Stimulated activated naive CD8-positive, alpha-beta T cell treated with anti-CD3 and anti-CD28 coated beads, Interleukin-15, amount 100 ng/mL, for 72 hours (primary cell): ENCODE measurements at regions not wholly inside any gene's neighbourhood (a gene's known extent, or its start where the extent isn't known, plus 50 kb on each side); places are given as distances from the start of the nearest gene placed in this dataset.

ENCODE experiments used
- ATAC-seq: fragments of 150-1000 bp; cut with Tn5 transposase; 2 replicates; pipeline ENCODE4 v1.10.0; 2021; ENCODE audit warnings: mild to moderate bottlenecking, moderate library complexity
- DNase-seq, 2 donors: peaks; one replicate each; pipeline ENCODE4 v3.0.0; 2021 to 2022
- H3K27ac Mint-ChIP-seq, 2 donors: one replicate each; pipeline ENCODE4 v1.8.0; 2022; ENCODE audit warnings: mild to moderate bottlenecking in 2 of 2, mixed read lengths in 2 of 2, moderate library complexity in 2 of 2
- H3K27me3 Mint-ChIP-seq: one replicate; pipeline ENCODE4 v1.8.0; 2022; ENCODE audit warnings: mixed read lengths
- H3K4me1 Mint-ChIP-seq: one replicate; pipeline ENCODE4 v1.8.0; 2022; ENCODE audit warnings: mild to moderate bottlenecking, mixed read lengths
- H3K4me3 Mint-ChIP-seq, 2 donors: one replicate each; pipeline ENCODE4 v1.8.0; 2022; ENCODE audit warnings: mild to moderate bottlenecking in 2 of 2, mixed read lengths in 2 of 2, moderate library complexity in 1 of 2
- H3K9me3 Mint-ChIP-seq, 2 donors: one replicate each; pipeline ENCODE4 v1.8.0; 2022; ENCODE audit warnings: mixed read lengths in 2 of 2

GRCh38 chr2:102986826-102987490, 225.1 kb downstream of the TMEM182 start:
- Mint-ChIP-seq H3K27me3 (peaks cover 5% of the 10 kb centered on the region), H3K27ac (no peak overlapping the region), H3K4me1 (no peaks in the 10 kb centered on the region), H3K4me3 (no peak overlapping the region), H3K9me3 (no peaks in the 10 kb centered on the region)
- ATAC-seq (no peak), DNase-seq (no peak)

DNA sequence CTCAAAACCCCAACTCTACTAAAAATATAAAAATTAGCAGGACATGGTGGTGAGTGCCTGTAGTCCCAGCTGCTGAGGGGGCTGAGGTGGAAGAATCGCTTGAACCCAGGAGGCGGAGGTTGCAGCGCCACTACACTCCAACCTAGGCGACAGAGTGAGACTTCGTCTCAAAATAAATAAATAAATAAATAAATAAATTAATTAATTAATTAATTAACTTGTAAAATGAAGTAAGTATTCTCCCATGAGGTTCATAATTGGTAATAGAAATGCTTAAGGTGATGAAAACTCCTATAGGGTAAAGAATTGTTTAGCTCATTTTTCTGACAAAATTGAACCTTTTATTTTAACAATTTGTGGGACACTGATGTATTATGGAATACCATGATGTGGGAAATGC, 230.8 kb downstream of the TMEM182 start:
- H3K27ac Mint-ChIP-seq = no peak overlapping the region
- DNase-seq = no peak
- H3K4me3 Mint-ChIP-seq = no peak overlapping the region
- H3K27me3 Mint-ChIP-seq = peaks cover 5% of the 10 kb centered on the region
- no peak for ATAC-seq
- H3K4me1 Mint-ChIP-seq = no peaks in the 10 kb centered on the region
- no peaks in the 10 kb centered on the region for H3K9me3 Mint-ChIP-seq

DNA sequence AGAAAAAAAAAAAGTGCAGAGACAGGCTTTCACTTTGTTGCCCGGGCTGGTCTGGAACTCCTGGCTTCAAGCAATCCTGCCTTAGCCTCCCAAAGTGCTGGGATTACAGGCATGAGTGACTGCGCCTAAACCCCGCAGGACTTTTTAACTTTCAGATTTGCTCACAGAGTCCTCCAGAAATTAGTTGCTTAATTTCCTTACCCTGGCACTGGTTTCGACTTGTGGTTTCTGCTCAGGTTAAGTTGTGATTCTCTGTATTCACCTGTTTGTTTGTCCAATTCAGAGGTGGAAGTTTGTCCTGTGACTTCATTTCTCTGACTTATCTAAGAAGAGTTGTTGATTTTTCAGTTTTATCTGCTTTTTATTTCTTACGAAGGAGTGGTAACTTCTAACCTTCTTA, 238.1 kb downstream of the TMEM182 start:
- no peaks in the 10 kb centered on the region for H3K27me3 Mint-ChIP-seq
- no peak for ATAC-seq
- peaks cover 0 to 6% of the 10 kb centered on the region in 2 donors for H3K9me3 Mint-ChIP-seq
- DNase-seq = no peak
- no peaks in the 10 kb centered on the region for H3K4me1 Mint-ChIP-seq
- H3K27ac Mint-ChIP-seq = no peak overlapping the region
- H3K4me3 Mint-ChIP-seq = no peak overlapping the region

DNA sequence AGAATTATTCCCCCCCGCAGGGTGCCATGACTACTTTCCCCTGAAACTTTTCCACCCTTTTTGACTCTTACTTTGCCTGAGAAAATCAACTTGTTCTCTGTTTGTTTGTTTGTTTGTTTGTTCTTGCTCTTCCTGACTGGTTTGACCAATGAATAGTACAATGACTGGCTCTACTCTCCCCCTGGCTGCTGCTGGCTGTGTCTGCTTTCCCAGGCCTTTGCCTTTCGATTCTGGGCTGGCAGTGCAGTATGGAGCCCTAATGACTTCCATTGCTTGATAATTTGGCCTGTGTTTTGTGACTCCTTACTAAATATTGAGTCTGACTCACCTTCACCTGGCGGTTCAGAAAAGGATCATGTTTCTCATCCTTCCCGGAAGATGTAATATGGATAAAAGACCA, 241.1 kb downstream of the TMEM182 start:
- ATAC-seq = no peak
- H3K9me3 Mint-ChIP-seq = peaks cover 0 to 6% of the 10 kb centered on the region in 2 donors
- H3K27me3 Mint-ChIP-seq = no peaks in the 10 kb centered on the region
- H3K27ac Mint-ChIP-seq = no peak overlapping the region
- no peak overlapping the region for H3K4me3 Mint-ChIP-seq
- H3K4me1 Mint-ChIP-seq = no peaks in the 10 kb centered on the region
- no peak for DNase-seq

- no peak for ATAC-seq
- H3K27ac Mint-ChIP-seq = no peak overlapping the region
These were observed 242.0 kb downstream of the TMEM182 start for GRCh38 chr2:103003750-103004260.

DNA sequence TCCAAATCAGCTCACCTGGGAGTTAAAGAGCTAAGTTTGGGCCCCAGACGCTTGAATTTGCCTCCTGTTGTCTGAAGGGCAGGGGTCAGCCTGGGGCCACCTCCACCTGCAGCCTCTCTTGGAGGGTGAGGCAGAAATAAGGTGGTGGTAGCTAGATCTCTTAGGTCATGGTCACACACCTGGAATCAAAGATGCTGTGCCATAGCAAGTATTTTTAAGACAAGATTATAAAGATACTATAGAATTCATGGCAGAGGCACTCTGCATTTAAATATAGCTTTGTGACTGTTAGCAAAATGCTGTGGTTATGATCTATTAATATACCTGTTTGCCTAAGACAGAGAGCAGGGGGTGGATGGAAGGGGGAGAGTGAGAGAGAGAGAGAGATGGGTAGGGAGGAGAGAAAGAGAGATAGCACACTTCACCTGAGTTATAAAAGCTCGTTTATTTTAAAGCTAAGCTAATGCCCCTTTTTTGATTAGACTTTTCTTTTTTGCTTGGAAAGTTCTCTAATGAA, 242.7 kb downstream of the TMEM182 start:
- no peak overlapping the region for H3K27ac Mint-ChIP-seq
- H3K4me1 Mint-ChIP-seq = no peaks in the 10 kb centered on the region
- peaks cover 0 to 6% of the 10 kb centered on the region in 2 donors for H3K9me3 Mint-ChIP-seq
- ATAC-seq (no peak), DNase-seq (no peak)
- H3K27me3 Mint-ChIP-seq = no peaks in the 10 kb centered on the region
- no peak overlapping the region for H3K4me3 Mint-ChIP-seq

More at GRCh38 chr2:103003750-103004260, 242.0 kb downstream of the TMEM182 start:
- Mint-ChIP-seq H3K4me3 (no peak overlapping the region), H3K9me3 (peaks cover 0 to 6% of the 10 kb centered on the region in 2 donors), H3K4me1 (no peaks in the 10 kb centered on the region), H3K27me3 (no peaks in the 10 kb centered on the region)
- DNase-seq = no peak

DNA sequence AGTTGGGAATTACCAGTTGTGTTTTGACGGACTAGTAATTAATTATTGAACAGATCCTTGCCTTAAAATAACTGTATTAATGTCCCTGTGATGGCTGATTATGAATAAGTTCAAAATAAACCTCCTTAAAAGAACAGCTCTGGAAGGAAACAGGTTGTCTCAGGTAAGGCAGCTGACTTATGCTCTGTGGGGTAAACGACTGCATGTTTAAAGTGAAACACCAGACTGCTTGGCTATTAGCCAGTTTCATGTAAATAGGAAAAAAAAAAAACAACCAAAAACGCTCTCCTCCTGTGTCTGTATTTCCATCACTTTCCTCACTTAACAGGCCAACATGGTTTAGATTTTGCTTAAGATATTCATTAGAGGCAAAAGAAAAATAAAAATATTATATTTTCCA, 243.6 kb downstream of the TMEM182 start:
- ATAC-seq (no peak), DNase-seq (no peak)
- Mint-ChIP-seq H3K27ac (no peak overlapping the region), H3K9me3 (peaks cover 0 to 6% of the 10 kb centered on the region in 2 donors), H3K4me3 (no peak overlapping the region), H3K4me1 (no peaks in the 10 kb centered on the region), H3K27me3 (no peaks in the 10 kb centered on the region)

GRCh38 chr2:103007086-103007485, 245.3 kb downstream of the TMEM182 start:
- peaks cover 0 to 6% of the 10 kb centered on the region in 2 donors for H3K9me3 Mint-ChIP-seq
- H3K4me3 Mint-ChIP-seq = no peak overlapping the region
- no peak overlapping the region for H3K27ac Mint-ChIP-seq
- no peaks in the 10 kb centered on the region for H3K4me1 Mint-ChIP-seq
- no peaks in the 10 kb centered on the region for H3K27me3 Mint-ChIP-seq
- DNase-seq = no peak
- no peak for ATAC-seq

DNA sequence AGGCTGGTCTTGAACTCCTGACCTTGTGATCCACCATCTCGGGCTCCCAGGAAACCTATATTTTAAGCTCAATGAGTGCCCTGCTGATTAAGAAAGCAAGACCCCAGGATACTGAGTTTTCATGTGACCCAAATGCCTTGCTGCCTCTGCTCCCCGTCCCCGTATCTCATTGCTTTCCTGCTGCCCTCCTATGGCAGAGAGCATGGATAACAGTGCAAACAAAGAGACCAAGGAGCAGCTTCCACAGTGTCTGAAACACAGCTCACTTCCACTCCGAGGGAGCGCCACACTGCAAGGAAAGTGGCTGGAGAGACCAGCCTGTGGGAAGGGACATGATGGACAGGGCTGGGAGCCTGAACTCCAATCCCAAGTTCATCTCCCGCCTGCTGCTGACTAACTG, 246.8 kb downstream of the TMEM182 start:
- DNase-seq (no peak), ATAC-seq (no peak)
- H3K4me3 Mint-ChIP-seq = no peak overlapping the region
- H3K4me1 Mint-ChIP-seq = no peaks in the 10 kb centered on the region
- H3K27ac Mint-ChIP-seq = no peak overlapping the region
- H3K9me3 Mint-ChIP-seq = no peaks in the 10 kb centered on the region
- no peaks in the 10 kb centered on the region for H3K27me3 Mint-ChIP-seq

GRCh38 chr2:103009871-103010270, 248.0 kb downstream of the TMEM182 start:
- no peaks in the 10 kb centered on the region for H3K4me1 Mint-ChIP-seq
- no peak overlapping the region for H3K27ac Mint-ChIP-seq
- H3K27me3 Mint-ChIP-seq = no peaks in the 10 kb centered on the region

DNA sequence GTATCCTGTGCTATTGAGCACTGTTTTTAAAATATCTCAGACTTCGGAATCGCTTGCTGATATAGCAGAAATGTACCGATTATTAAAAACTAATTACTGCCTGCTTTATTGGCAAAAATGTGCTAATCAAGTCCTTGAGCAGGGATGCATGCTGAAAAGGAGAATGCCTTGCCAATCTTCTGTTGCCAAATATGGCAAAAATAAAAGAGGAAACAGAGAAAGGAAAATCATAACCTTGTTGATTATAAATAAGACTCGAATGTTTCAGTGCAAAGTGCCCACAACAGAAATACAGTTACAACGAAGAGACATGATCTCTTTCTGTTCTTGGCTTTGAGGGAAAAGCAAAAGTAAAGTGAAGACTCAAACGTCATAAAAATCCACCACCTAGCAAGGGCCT, 248.5 kb downstream of the TMEM182 start:
- Mint-ChIP-seq H3K9me3 (no peaks in the 10 kb centered on the region), H3K4me1 (no peaks in the 10 kb centered on the region), H3K27me3 (no peaks in the 10 kb centered on the region), H3K4me3 (no peak overlapping the region), H3K27ac (no peak overlapping the region)
- no peak for ATAC-seq
- no peak for DNase-seq

More at GRCh38 chr2:103009871-103010270, 248.0 kb downstream of the TMEM182 start:
- no peak for ATAC-seq
- no peak for DNase-seq
- H3K9me3 Mint-ChIP-seq = no peaks in the 10 kb centered on the region
- H3K4me3 Mint-ChIP-seq = no peak overlapping the region

DNA sequence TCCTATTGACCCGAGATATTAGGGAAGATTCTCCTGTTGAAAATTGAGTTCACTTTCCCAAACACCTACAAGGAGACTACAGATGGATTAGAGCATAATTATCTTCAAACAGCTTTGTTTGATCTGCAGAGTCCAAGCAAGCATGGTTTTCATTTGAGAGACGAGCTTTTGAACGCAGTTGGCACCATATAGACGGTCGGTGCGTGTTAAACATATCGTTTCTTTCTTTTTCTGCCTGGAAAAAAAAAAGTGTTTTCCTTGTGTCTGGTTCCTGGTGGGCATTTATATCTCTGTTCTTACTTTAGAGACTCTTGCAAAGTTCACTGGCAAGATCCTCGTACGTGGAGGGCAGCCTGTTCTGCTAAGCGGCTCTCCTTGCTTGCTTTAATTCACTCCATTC, 248.9 kb downstream of the TMEM182 start:
- H3K27me3 Mint-ChIP-seq = no peaks in the 10 kb centered on the region
- no peak overlapping the region for H3K4me3 Mint-ChIP-seq
- no peak for ATAC-seq
- H3K9me3 Mint-ChIP-seq = no peaks in the 10 kb centered on the region
- no peaks in the 10 kb centered on the region for H3K4me1 Mint-ChIP-seq
- DNase-seq = no peak
- H3K27ac Mint-ChIP-seq = no peak overlapping the region

GRCh38 chr2:103012590-103012989, 250.8 kb downstream of the TMEM182 start:
- DNase-seq = no peak
- no peaks in the 10 kb centered on the region for H3K9me3 Mint-ChIP-seq

GRCh38 chr2:103025056-103025455, 263.2 kb downstream of the TMEM182 start:
- Mint-ChIP-seq H3K4me3 (no peak overlapping the region), H3K9me3 (peaks cover 0 to 6% of the 10 kb centered on the region in 2 donors), H3K27ac (no peak overlapping the region), H3K4me1 (no peaks in the 10 kb centered on the region), H3K27me3 (no peaks in the 10 kb centered on the region)
- ATAC-seq (no peak), DNase-seq (no peak)

More at GRCh38 chr2:103012590-103012989, 250.8 kb downstream of the TMEM182 start:
- ATAC-seq = no peak
- Mint-ChIP-seq H3K27ac (no peak overlapping the region), H3K4me3 (no peak overlapping the region), H3K27me3 (no peaks in the 10 kb centered on the region), H3K4me1 (no peaks in the 10 kb centered on the region)

DNA sequence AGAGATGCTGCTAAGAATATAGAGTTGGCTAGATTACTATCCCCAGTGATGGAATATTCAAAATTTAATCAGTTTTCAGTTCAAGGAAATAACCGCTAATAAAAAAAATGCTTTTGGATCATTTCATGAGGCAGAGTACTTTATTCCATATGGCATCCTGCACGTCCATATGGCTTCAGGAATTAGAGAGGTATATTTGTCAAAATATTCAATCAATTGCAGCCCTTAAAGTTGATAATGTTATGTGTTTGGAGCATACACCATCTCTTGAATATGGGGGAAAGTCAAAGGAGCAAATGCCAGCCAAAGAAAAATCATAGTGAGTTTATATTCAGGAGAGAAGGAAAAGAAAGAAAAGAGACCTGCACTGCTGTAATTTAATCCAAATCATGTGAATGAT, 266.4 kb downstream of the TMEM182 start:
- no peaks in the 10 kb centered on the region for H3K27me3 Mint-ChIP-seq
- no peak overlapping the region for H3K27ac Mint-ChIP-seq
- ATAC-seq (no peak), DNase-seq (no peak)
- peaks cover 0 to 6% of the 10 kb centered on the region in 2 donors for H3K9me3 Mint-ChIP-seq
- H3K4me3 Mint-ChIP-seq = no peak overlapping the region
- no peaks in the 10 kb centered on the region for H3K4me1 Mint-ChIP-seq
